T-helper 17 cell (primary cell): ENCODE measurements at regions not wholly inside any gene's neighbourhood (a gene's known extent, or its start where the extent isn't known, plus 50 kb on each side); places are given as distances from the start of the nearest gene placed in this dataset.

Experiments
- ATAC-seq: fragments of 150-1000 bp; cut with Tn5 transposase; 2 replicates; pipeline ENCODE4 v1.10.0; 2021; ENCODE audit warnings: mild to moderate bottlenecking, moderate library complexity
- DNase-seq, 3 donors: peaks; one replicate each; pipeline versions ENCODE4 v3.0.0 to v3.0.0-alpha.2; 2020 to 2021
- H3K9me3 ChIP-seq: one replicate; pipeline ENCODE4 v1.7.0; 2013; ENCODE audit warnings: low read length, mild to moderate bottlenecking; ENCODE audit not compliant: control insufficient read depth, poor library complexity, severe bottlenecking
- H3K27ac Mint-ChIP-seq: one replicate; pipeline ENCODE4 v1.8.0; 2022; ENCODE audit warnings: mild to moderate bottlenecking, moderate library complexity, mixed read lengths
- H3K27me3 Mint-ChIP-seq: one replicate; pipeline ENCODE4 v1.8.0; 2022; ENCODE audit warnings: mixed read lengths
- H3K36me3 Mint-ChIP-seq: one replicate; pipeline ENCODE4 v1.8.0; 2022; ENCODE audit warnings: low read depth, mixed read lengths
- H3K4me1 Mint-ChIP-seq: one replicate; pipeline ENCODE4 v1.8.0; 2022; ENCODE audit warnings: mild to moderate bottlenecking, mixed read lengths
- H3K4me3 Mint-ChIP-seq: one replicate; pipeline ENCODE4 v1.8.0; 2022; ENCODE audit warnings: mild to moderate bottlenecking, moderate library complexity, mixed read lengths

DNA sequence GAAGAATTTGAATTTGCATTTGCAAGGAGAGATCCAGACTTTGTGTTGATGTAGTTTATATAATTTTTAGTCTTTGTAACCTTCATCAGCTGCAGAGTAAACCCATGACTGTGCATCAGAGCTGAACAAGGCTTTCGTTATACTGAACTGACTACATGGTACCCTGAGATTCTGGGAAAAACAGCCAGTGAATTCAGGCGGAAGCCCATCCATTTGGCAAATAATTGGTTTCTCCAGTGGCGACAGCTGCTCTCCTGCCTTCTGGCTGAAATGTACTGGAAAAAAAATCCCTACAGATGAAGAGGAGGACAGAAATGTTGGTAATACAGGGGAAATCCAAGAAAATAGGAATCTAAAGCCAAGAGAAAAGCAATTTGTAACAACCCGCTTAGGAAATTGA is 657.5 kb upstream of the CDH7 start:
- Mint-ChIP-seq H3K27ac (no peak overlapping the region), H3K4me3 (no peak overlapping the region), H3K27me3 (no peaks in the 10 kb centered on the region), H3K36me3 (no peaks in the 10 kb centered on the region), H3K4me1 (no peaks in the 10 kb centered on the region)
- ATAC-seq (no peak), DNase-seq (no peak)
- no peaks in the 10 kb centered on the region for H3K9me3 ChIP-seq

DNA sequence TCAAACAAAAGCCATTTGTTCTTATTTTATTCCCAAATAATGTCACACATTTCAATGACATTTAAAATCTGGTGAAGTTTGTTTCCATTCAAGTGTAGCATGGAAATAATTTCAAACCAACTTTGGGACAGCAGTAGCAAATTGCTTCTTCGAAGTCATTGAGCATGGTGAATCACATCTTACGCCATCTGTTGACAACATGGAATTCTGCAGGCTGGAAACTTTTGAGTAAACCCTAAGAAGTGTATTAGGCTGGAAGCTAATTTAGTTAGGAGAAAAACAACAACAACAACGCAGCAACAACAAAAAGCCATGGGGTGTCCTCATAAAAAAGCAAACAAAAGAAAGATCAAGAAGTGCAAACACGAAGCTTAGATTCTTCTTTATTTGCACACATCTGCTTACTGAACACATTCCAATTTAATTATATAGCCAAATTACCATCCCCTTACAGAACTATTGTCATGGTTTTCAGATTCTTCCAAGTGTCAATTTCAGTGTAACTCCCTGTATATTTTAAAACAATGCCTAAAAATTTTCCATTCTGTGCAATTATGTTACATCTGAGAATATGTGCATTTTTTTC is 659.0 kb upstream of the CDH7 start:
- no peaks in the 10 kb centered on the region for H3K4me1 Mint-ChIP-seq

DNA sequence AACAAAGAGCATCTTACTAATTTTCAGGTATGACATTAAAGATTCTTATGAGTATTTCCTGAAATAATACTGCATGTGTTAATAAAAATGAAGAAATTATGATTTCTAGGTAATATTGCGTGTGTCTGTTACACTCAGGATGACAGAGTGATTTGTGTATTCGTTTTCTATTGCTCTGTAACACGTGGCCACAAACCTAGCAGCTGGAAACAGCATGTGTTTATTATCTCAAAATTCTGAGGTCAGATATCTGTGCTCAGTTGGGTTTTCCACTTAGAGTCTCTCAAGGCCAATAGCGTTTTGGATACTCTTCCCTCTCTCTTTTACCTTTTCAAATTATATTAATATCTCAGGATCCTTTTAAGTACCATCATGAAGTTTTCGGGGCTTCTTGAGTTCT is 667.9 kb upstream of the CDH7 start:
- H3K9me3 ChIP-seq = no peaks in the 10 kb centered on the region
- no peak overlapping the region for H3K27ac Mint-ChIP-seq
- no peaks in the 10 kb centered on the region for H3K27me3 Mint-ChIP-seq
- DNase-seq (no peak), ATAC-seq (no peak)
- no peak overlapping the region for H3K4me3 Mint-ChIP-seq
- H3K4me1 Mint-ChIP-seq = no peaks in the 10 kb centered on the region
- no peaks in the 10 kb centered on the region for H3K36me3 Mint-ChIP-seq

More for the DNA sequence above, 659.0 kb upstream of the CDH7 start:
- Mint-ChIP-seq H3K4me3 (no peak overlapping the region), H3K36me3 (no peaks in the 10 kb centered on the region), H3K27ac (no peak overlapping the region), H3K27me3 (no peaks in the 10 kb centered on the region)
- no peak for DNase-seq
- no peak for ATAC-seq
- no peaks in the 10 kb centered on the region for H3K9me3 ChIP-seq

DNA sequence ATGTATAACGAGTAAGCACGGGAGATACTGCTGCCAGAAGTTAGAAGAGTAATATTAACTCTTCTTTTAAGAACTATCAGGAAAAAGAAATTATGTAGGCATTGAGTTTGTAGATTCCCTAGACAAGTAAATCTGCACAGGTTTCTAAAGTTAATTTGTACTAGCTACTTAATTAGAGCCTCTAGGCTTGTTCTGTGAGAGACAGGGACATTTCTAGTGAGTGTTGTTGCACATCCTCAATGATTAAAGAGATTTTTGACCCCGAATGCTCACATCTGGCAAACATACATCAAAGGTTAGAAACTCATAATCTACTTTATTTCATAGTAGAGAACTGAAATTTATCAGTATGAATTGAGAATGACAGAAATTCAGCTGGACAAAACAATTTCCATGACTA is 669.0 kb upstream of the CDH7 start:
- Mint-ChIP-seq H3K27ac (no peak overlapping the region), H3K36me3 (no peaks in the 10 kb centered on the region), H3K27me3 (no peaks in the 10 kb centered on the region), H3K4me1 (no peaks in the 10 kb centered on the region), H3K4me3 (no peak overlapping the region)
- ATAC-seq (no peak), DNase-seq (no peak)
- H3K9me3 ChIP-seq = no peaks in the 10 kb centered on the region

DNA sequence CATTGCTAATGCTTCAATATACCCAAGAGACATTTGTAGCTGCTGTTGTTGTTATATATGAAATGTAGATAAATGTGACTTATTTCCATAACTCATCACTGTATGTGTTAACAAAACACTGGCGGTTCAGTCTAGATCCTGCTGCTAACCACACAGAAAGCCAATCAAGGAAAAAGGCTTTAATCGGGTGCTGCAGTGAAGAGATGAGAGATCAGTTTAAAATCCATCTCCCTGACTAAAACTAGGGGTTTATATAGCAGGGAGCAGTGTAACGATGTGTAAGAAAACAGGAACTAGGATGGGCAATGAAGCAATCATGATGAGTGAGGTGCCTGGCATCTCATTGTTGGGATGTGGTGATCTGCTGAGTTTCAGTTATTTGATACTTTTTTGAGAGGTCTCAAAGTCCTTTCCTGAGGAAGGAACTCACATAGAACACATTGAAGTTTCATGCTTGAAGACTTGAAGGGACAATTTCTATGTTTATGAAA is 677.7 kb upstream of the CDH7 start:
- DNase-seq (no peak), ATAC-seq (no peak)
- Mint-ChIP-seq H3K27ac (no peak overlapping the region), H3K4me3 (no peak overlapping the region), H3K36me3 (no peaks in the 10 kb centered on the region), H3K27me3 (no peaks in the 10 kb centered on the region), H3K4me1 (no peaks in the 10 kb centered on the region)
- no peaks in the 10 kb centered on the region for H3K9me3 ChIP-seq

DNA sequence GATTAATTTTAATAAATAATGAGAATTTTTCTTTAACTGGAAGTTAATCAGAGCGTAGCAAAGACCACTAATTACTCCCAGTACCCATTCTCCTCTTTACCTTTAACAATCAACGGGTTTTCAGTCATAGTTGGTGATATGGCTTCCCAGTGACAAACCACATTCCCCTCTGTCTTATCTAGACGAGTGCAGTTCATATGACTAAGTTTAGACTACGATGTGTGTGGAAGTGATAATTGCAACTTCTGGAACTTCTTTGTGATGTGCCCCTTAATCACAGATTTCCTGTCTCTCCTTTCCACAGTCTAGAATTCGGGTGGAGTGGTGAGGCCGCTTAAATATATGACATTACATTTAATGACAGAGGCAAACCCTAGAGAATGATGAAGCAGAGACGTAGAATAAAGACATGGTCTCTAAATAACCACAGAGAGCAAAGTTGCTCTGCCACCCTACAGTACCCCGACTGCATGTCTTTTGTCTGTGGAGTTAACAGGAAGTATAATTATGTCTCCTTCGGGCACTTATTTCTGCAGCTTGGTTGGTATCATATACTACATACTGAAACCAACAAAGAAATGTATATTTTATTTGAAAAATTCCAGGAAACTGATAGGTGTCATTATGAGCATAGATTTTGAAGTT is 693.3 kb upstream of the CDH7 start:
- Mint-ChIP-seq H3K27ac (no peak overlapping the region), H3K4me3 (no peak overlapping the region), H3K36me3 (no peaks in the 10 kb centered on the region), H3K27me3 (no peaks in the 10 kb centered on the region), H3K4me1 (no peaks in the 10 kb centered on the region)
- DNase-seq (no peak), ATAC-seq (no peak)
- no peaks in the 10 kb centered on the region for H3K9me3 ChIP-seq

DNA sequence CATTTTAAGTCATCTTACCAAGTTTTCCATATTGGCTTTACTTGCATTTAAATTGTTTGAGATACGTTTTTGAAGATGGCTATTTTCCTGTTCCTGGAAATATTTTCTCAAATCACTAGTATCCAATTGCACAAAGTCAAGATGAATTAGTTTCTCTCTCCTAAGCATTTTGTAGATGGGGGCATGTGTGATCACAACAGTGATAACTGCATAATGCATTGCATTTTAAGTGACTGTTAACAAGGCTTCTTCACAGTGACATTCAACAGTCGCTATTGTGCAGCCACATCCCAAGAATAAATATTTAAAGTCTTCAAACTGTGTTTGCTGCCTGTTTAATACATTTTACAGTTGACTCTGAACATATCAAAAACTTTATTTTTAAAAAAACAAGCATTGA is 694.2 kb upstream of the CDH7 start:
- no peaks in the 10 kb centered on the region for H3K27me3 Mint-ChIP-seq
- no peak overlapping the region for H3K27ac Mint-ChIP-seq
- DNase-seq (no peak), ATAC-seq (no peak)
- no peak overlapping the region for H3K4me3 Mint-ChIP-seq
- H3K36me3 Mint-ChIP-seq = no peaks in the 10 kb centered on the region
- H3K4me1 Mint-ChIP-seq = no peaks in the 10 kb centered on the region
- no peaks in the 10 kb centered on the region for H3K9me3 ChIP-seq

DNA sequence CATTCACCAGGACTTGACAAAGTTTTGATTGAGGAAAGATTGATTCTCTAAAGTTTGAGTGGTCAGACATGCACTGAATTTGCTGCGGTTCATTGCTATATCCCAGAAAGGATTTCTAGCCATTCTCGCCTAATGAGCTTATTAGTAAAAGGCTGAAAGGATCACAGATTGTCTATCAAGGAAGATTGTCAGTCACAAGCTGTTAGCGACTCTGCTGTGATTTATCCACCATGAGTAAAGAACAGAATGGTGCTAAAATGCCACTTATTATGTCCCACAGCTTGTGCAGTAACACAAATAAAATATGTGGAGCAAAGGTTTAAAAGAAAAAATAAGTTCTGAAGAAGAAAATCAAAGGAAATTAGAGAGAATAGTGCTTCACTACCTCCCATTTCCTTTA is 701.2 kb upstream of the CDH7 start:
- no peaks in the 10 kb centered on the region for H3K9me3 ChIP-seq
- no peak overlapping the region for H3K4me3 Mint-ChIP-seq
- H3K4me1 Mint-ChIP-seq = no peaks in the 10 kb centered on the region
- H3K36me3 Mint-ChIP-seq = no peaks in the 10 kb centered on the region
- no peaks in the 10 kb centered on the region for H3K27me3 Mint-ChIP-seq
- ATAC-seq (no peak), DNase-seq (no peak)
- H3K27ac Mint-ChIP-seq = no peak overlapping the region

DNA sequence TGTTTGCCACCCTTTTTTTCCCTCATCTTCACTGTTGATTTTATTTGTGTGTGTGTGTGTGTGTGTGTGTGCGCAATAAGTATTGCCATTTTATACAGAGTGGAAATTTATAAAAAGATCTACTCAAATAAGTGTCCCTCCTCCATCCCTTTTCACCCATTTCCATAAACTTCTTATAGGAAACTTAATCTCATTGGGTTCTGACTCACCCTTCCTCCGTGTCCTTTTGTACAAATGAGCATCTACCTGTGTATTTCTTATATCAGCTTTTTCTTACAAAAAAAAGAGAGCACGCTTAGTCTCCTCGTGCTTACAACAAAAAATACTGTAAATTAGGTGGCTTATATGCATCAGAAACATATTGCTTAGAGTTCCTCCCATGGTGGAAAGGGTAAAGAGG is 711.2 kb upstream of the CDH7 start:
- no peak for DNase-seq
- H3K9me3 ChIP-seq = no peaks in the 10 kb centered on the region
- Mint-ChIP-seq H3K27me3 (no peaks in the 10 kb centered on the region), H3K27ac (no peak overlapping the region), H3K4me1 (no peaks in the 10 kb centered on the region), H3K4me3 (no peak overlapping the region), H3K36me3 (no peaks in the 10 kb centered on the region)
- ATAC-seq = no peak

DNA sequence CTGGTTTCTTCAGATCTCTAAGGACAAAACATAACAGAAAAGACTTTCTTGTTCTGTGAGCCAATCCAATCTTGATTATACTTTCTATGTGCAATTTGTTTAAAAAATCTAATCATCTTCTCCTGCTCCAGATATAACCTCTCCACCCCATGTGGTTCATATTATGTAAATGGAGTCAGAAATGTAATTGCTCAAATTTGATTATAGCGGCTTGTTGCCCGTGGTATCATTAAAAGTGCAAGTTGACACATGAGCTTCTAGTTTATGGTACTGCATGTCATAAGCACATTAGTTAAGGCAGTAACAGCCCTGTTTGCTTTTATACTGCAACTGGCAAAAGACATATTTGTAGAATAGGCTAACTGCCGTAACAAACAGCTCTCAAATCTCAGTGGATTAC is 715.1 kb upstream of the CDH7 start:
- ATAC-seq = no peak
- Mint-ChIP-seq H3K4me1 (no peaks in the 10 kb centered on the region), H3K27ac (no peak overlapping the region), H3K27me3 (no peaks in the 10 kb centered on the region), H3K36me3 (no peaks in the 10 kb centered on the region), H3K4me3 (no peak overlapping the region)
- DNase-seq = no peak
- H3K9me3 ChIP-seq = no peaks in the 10 kb centered on the region

DNA sequence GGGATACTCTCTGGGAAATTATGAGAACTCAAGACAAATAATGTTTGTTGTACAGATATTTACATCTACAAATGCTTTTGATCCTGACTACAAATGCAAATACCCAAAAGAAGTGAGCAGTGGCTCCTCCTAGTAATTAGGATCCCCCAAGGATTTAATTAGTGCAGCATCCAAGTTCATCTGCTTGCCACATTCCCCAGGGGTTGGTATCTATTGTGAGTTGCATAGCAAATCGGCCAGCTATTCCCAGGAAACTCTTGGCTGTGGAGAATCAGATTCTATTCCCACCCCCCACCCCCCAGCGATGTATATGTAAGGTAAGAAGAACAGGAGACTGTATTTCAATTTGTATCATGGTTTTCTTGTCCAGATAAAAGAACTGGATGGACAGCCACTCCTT is 725.1 kb upstream of the CDH7 start:
- no peaks in the 10 kb centered on the region for H3K27me3 Mint-ChIP-seq
- no peaks in the 10 kb centered on the region for H3K4me1 Mint-ChIP-seq
- H3K4me3 Mint-ChIP-seq = no peak overlapping the region
- no peaks in the 10 kb centered on the region for H3K36me3 Mint-ChIP-seq
- no peak for ATAC-seq
- H3K9me3 ChIP-seq = no peaks in the 10 kb centered on the region
- no peak for DNase-seq
- no peak overlapping the region for H3K27ac Mint-ChIP-seq

DNA sequence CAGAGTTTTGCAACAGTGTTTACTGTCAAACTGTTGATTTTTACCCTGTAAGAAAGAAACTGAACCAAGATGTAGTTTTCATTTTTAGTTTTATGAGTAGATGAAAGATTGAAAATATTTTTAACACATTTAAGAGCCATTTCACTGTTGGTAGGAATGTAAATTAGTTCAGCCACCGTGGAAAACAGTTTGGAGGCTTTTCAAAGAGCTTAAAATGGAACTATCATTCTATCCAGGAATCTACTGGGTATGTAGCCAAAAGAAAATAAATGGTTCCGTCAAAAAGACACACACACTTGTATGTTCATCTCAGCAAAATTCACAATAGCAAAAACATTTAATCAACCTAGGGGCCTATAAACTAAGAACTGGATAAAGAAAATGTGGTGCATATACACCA is 729.8 kb upstream of the CDH7 start:
- DNase-seq (no peak), ATAC-seq (no peak)
- H3K9me3 ChIP-seq = no peaks in the 10 kb centered on the region
- no peak overlapping the region for H3K4me3 Mint-ChIP-seq
- no peaks in the 10 kb centered on the region for H3K27me3 Mint-ChIP-seq
- no peak overlapping the region for H3K27ac Mint-ChIP-seq
- H3K4me1 Mint-ChIP-seq = no peaks in the 10 kb centered on the region
- no peaks in the 10 kb centered on the region for H3K36me3 Mint-ChIP-seq

DNA sequence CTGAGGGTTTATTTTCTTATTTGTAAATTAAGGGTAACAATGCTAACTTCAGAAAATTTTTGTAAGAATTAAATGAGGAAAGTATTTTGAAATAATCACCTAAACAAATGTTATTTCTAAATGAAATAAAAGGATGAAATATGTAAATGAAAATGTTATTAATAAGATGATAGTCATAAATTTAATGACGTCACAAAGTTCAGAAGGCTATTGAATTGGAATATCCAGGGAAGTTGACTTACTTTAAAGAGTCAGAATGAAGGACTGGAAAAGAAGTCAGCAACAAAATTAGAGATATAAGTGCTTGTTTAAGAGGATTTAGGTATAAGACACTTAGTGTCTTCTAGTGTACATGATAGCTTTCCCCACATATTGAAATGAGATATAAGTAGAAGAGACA is 732.6 kb upstream of the CDH7 start:
- no peak for DNase-seq
- H3K9me3 ChIP-seq = no peaks in the 10 kb centered on the region
- ATAC-seq = no peak
- Mint-ChIP-seq H3K27ac (no peak overlapping the region), H3K36me3 (no peaks in the 10 kb centered on the region), H3K4me1 (no peaks in the 10 kb centered on the region), H3K27me3 (no peaks in the 10 kb centered on the region), H3K4me3 (no peak overlapping the region)

DNA sequence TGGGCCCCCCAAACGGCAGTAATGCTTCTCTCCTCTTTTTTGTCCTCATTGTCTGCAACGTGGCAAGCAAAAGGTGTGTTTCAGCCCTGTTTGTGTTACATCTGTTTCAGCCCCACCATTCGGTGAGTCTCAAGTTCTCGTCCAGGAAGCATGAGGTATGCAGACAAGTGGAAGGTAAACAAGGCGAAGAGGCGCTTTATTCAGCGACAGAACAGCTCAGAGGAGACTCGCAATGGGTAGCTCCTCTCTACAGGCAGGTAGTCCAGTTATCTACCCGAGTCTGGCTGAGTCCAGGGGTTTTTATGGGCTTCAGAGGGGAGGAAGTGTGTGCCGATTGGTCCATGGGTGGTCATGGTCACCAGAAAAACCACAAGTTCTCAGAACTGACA is 733.4 kb upstream of the CDH7 start:
- Mint-ChIP-seq H3K4me1 (no peaks in the 10 kb centered on the region), H3K4me3 (no peak overlapping the region), H3K36me3 (no peaks in the 10 kb centered on the region), H3K27me3 (no peaks in the 10 kb centered on the region), H3K27ac (no peak overlapping the region)
- ATAC-seq (no peak), DNase-seq (no peak)
- H3K9me3 ChIP-seq = no peaks in the 10 kb centered on the region
